Umbilical cord (tissue), 1 donor: ENCODE measurements at regions not wholly inside any gene's neighbourhood (a gene's known extent, or its start where the extent isn't known, plus 50 kb on each side); places are given as distances from the start of the nearest gene placed in this dataset.
"Not testable (repeated sequence)": the region's sequence is repeated elsewhere in the genome, so short reads cannot be mapped to it uniquely, and the experiment has no call there.

Experiments used
- DNase-seq: peaks from one replicate; pipeline ENCODE4 v3.0.0-alpha.2; 2015; ENCODE audit warnings: low spot score

GRCh38 chr3:86887876-86888275, 103.1 kb downstream of the VGLL3 start:
- no peak for DNase-seq

DNA sequence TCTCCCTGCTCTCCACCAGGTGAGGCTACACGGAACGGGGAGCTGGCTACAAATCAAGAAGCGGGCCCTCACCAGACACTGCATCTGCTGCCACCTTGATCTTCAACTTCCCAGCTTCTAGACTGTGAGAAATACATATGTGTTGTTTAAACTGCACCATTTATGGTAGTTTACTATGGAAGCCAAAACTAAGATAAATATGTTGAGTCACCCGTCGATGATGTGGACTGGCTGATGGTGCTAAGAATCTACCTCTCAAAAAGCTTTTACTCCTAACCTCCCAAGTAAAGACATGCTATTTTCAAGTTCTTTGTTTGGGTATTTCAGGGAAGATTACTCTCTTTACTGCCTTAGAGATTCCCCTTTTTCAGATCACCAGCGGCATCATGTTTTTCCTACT, 110.9 kb downstream of the VGLL3 start:
- DNase-seq, result no peak

DNA sequence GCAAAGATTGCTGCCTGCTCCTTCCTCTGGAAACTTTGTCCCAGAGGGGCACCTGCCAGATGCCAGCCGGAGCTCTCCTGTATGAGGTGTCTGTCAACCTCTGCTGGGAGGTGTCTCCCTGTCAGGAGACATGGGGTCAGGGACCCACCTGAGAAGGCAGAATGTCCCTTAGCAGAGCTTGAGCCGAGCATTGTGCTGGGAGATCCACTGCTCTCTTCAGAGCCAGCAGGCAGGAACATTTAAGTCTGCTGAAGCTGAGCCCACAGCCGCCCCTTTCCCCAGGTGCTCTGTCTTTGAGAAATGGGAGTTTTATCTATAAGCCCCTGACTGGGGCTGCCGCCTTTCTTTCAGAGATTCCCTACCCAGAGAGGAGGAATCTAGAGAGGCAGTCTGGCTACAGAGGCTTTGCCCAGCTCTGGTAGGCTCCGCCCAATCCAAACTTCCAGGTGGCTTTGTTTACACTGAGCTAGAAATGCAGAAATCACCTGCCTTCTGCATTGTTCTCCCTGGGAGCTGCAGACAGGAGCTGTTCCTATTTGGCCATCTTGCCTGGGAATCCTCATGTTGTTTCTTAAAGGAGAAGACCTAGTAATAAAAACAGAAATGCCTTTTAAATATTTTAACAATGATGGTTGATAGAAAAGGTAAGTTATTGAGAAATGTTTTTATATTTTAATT, 114.3 kb downstream of the VGLL3 start:
- not testable (repeated sequence) for DNase-seq

GRCh38 chr3:86874790-86875189, 116.2 kb downstream of the VGLL3 start:
- DNase-seq, result not testable (repeated sequence)

GRCh38 chr3:86869566-86869965, 121.4 kb downstream of the VGLL3 start:
- no peak for DNase-seq

DNA sequence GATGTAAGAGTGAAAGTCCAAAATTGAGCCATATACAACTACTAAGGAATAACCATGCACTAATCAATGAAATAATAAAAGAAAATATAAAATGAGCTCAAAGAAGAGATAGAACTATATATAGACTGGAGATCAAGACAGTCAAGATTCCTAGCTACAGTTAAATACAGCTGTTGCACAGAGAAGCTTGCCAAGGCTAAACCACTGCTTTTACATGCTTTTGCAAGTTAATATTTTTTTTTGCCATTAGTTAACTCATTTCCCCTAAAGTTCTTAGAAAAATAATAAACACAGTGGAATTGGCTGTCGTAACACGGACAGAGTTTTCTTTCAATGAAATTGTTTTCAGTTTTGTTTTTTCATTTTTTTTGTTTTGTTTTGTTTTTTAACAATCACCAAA, 123.0 kb downstream of the VGLL3 start:
- DNase-seq, result peak; percentile 19

GRCh38 chr3:86865506-86865905, 125.4 kb downstream of the VGLL3 start:
- DNase-seq, result no peak

DNA sequence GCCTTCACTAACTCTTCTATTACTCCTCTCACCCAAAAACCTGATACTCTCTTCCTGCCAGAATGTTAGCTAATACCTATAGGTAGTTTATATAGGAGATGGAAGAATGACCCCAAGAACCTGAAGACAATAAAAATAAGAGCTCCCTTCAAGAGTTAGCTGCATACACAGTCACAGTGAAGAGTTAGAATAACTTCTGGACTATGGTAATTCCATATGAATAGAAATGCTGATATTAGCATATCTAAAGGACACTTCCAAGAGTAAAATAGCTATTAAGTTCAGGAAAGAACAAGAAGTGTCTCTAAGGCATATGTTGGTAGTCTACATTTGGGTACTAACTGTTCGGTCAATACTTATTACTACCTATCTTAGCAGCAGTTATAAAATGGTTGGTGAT, 134.2 kb downstream of the VGLL3 start:
- DNase-seq, result no peak

DNA sequence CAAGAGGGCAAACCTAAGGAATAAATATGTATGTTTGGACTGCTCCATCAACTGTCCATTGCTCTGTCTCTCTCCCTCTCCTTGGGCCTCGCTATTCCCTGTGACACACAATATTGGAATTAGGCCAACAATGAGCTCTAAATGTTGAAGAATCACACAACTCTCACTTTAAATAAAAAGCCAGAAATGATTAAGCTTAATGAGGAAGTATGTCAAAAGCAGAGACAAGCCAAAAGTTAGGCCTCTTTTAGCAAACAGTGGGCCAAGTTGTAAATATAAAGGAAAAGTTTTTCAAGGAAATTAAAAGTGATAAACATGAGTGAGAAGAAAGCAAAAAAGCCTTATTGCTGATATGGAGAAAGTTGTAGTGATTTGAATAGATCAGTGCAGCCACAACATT, 141.0 kb downstream of the VGLL3 start:
- DNase-seq, result no peak

GRCh38 chr3:86845726-86846125, 145.2 kb downstream of the VGLL3 start:
- no peak for DNase-seq

GRCh38 chr3:86838927-86839326, 152.0 kb downstream of the VGLL3 start:
- DNase-seq, result no peak

DNA sequence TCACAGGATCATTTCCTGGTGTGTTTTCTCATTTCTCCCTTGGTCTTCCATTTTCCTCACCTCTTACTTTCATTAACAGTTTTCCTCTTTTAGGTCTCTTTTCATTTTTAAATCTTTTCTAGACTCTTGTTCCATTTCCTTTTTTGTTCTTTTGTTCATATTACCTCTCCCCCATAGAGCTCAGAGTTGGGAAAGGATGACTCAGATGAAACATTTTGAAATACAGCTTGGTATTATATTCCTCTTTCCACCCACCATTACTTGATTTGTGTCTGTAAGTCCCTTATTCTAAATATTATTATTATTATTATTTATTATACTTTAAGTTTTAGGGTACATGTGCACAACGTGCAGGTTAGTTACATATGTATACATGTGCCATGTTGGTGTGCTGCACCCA, 153.1 kb downstream of the VGLL3 start:
- DNase-seq, result no peak

GRCh38 chr3:86830566-86830965, 160.4 kb downstream of the VGLL3 start:
- DNase-seq, result peak; percentile 8

DNA sequence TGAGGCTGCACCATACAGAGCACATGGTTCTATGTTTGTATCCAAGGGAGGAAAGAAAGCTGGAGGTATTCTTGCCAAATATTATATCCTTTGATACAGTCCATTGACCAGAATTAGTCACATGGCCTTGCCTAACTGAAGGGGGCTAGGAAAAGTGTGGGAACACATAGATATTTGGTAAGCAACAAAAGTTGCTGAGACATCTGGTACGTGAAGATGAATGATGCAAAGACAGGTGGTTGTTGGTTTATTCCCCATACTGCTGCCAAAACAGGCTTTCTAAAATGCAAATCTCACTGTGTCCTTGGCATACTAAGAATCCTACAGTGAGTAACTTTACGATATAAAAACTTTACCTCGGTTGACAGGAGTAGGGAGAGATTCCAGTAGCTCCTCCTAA, 162.2 kb downstream of the VGLL3 start:
- no peak for DNase-seq

DNA sequence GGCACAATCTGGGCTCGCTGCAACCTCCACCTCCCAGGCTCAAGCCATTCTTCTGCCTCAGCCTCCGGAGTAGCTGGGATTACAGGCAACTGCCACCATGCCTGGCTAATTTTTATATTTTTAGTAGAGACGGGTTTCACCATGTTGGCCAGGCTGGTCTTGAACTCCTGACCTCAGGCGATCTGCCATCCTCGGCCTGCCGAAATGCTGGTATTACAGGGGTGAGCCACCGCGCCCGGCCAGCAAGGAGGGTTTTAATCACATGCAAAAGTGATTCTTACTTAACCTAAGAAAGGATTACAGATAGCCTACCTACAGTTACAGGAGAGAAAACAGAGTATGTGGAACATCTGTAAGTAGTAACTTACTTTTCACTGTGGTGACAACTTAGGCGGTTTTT, 163.4 kb downstream of the VGLL3 start:
- not testable (repeated sequence) for DNase-seq

GRCh38 chr3:86826292-86826691, 164.7 kb downstream of the VGLL3 start:
- DNase-seq, result no peak

GRCh38 chr3:86815880-86816279, 175.1 kb downstream of the VGLL3 start:
- peak; percentile 67 for DNase-seq

- peak; percentile 26 for DNase-seq
Observed at GRCh38 chr3:86814918-86815655, 175.9 kb downstream of the VGLL3 start.

- DNase-seq, result no peak
Observed at GRCh38 chr3:86814321-86814720, 176.6 kb downstream of the VGLL3 start.

DNA sequence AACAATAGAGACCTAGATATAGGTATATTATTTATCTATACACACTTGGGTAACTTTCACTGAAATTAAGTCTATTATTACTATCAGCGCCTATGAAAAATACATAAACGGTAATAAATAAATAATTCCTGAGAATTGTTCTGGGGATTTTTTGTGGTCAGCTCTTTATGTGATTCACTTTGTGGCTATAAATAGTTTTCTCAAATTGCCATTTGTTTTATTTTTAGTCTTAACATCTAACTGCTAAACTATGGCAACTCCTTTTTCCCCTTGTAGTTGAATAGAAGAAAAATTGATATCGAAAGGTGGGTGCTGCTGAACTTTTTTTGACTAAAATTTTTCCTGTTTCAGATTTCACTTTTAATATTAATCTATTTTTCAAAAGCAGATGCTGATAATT, 189.0 kb downstream of the VGLL3 start:
- no peak for DNase-seq

DNA sequence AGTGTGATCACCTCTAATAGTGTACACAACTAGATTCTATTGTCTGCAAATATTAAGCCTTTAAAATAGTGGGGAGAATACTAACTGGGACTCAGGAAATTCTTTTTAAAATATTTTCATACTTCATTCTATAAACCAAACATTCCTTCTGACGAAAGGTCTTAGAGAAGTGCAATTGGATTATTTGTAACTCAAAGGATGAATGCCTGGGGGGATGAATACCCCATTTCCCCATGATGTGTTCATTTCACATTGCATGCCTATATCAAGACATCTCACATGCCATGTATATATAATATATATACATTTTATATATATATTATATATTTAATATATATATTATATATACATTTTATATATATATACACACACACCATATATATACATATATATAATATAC, 189.9 kb downstream of the VGLL3 start:
- DNase-seq, result no peak

DNA sequence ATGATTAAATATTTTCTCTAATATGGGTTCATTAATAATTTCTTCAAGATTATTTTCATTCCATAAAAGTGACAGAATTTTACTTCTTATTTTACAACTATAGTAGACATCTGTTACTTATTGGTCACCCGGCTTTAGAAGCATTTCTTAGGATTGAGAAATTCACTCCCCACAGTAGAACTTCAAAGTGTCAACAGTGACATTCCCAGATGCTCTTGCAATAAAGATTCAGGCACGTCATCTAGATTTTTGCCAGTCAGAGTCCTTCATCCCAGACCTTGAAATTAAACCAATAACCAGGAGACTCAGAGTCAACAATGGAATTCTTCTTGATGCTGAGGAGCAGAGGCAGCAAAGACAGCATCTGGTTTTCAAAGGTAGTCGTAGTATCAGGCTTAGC, 190.8 kb downstream of the VGLL3 start:
- DNase-seq, result no peak

DNA sequence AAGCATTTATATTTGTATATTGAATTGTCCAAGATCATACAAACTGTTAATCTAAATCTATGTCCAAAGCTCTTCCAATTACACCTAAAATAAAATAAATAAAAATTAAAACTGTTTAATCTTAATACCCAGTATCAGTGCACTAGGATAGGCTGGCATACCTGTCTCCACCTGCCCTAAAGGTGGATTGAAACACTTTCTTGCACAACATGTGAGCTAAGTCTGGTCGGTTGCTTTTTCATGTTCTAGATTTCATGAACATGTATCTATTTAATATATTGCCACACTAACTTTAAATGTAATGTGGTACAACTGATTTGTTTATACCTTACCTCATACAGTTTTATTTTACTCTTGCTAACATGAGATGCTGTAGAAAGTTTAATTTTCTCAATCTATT, 193.0 kb downstream of the VGLL3 start:
- DNase-seq, result no peak
